ENCODE measurements at regions not wholly inside any gene's neighbourhood (a gene's known extent, or its start where the extent isn't known, plus 50 kb on each side); places are given as distances from the start of the nearest gene placed in this dataset.

DNA sequence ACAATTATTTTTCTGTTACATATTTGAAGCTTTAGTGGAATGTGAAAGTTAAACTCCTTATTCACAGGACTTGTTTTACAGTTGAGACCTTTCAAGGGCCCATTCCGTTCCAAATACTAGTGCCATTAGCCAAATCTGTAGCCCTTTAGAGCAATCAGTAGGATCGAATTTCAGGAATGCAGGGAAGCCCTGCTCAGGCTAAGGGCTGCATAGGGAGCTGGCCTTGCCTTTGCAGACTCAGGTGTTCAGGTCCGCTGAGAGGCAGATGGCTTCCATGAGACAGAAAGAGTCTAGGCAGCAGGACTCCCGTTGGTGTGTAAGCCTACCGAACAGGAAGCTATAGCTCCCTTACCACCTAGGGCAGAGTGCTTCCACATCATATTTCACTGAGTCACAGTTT is 150.1 kb upstream of the SLC27A6 start:
- TF ChIP-seq, protein P1, sequence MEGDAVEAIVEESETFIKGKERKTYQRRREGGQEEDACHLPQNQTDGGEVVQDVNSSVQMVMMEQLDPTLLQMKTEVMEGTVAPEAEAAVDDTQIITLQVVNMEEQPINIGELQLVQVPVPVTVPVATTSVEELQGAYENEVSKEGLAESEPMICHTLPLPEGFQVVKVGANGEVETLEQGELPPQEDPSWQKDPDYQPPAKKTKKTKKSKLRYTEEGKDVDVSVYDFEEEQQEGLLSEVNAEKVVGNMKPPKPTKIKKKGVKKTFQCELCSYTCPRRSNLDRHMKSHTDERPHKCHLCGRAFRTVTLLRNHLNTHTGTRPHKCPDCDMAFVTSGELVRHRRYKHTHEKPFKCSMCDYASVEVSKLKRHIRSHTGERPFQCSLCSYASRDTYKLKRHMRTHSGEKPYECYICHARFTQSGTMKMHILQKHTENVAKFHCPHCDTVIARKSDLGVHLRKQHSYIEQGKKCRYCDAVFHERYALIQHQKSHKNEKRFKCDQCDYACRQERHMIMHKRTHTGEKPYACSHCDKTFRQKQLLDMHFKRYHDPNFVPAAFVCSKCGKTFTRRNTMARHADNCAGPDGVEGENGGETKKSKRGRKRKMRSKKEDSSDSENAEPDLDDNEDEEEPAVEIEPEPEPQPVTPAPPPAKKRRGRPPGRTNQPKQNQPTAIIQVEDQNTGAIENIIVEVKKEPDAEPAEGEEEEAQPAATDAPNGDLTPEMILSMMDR (IDR thresholded peaks at IDR 0.05) = no peak
- TF ChIP-seq POLR2A (IDR thresholded peaks at IDR 0.05) = no peak

All from esophagus squamous epithelium (tissue), 4 donors.